Activated CD4-positive, alpha-beta T cell treated with anti-CD3 and anti-CD28 coated beads for 36 hours (primary cell): ENCODE measurements at regions not wholly inside any gene's neighbourhood (a gene's known extent, or its start where the extent isn't known, plus 50 kb on each side); places are given as distances from the start of the nearest gene placed in this dataset.

Source experiments
- ATAC-seq: fragments of 200-7000 bp; cut with Tn5 transposase; one replicate; pipeline ENCODE4 v1.10.0; 2021; ENCODE audit warnings: mild to moderate bottlenecking, moderate library complexity
- CTCF ChIA-PET: fragments of 350-600 bp; sonication (Branson Sonifier 250); formaldehyde crosslinking; loops from one replicate; lab custom pipeline; 2021; ENCODE audit warnings: antibody characterized with exemption; lab: Charles Lee
- POLR2A ChIA-PET: fragments of 350-600 bp; sonication (Branson Sonifier 250); formaldehyde crosslinking; loops from one replicate; lab custom pipeline; 2021; ENCODE audit warnings: antibody characterized with exemption, inconsistent platforms; lab: Charles Lee
- DNase-seq: peaks from one replicate; pipeline ENCODE4 v3.0.0-alpha.2; 2020
- H3K27ac Mint-ChIP-seq: one replicate; pipeline ENCODE4 v1.8.0; 2021; ENCODE audit warnings: mixed read lengths
- H3K27me3 Mint-ChIP-seq: one replicate; pipeline ENCODE4 v1.8.0; 2021; ENCODE audit warnings: mixed read lengths
- H3K36me3 Mint-ChIP-seq: one replicate; pipeline ENCODE4 v1.8.0; 2021; ENCODE audit warnings: low read depth, mixed read lengths
- H3K4me1 Mint-ChIP-seq: one replicate; pipeline ENCODE4 v1.8.0; 2021; ENCODE audit warnings: mixed read lengths
- H3K4me3 Mint-ChIP-seq: one replicate; pipeline ENCODE4 v1.8.0; 2021; ENCODE audit warnings: mild to moderate bottlenecking, moderate library complexity, mixed read lengths
- H3K9me3 Mint-ChIP-seq: one replicate; pipeline ENCODE4 v1.8.0; 2021; ENCODE audit warnings: low read depth, mixed read lengths
- intact Hi-C, 2 experiments: fragments of 100-400 bp; cut with DNase I in 1 of 2; cut with micrococcal nuclease in 1 of 2; formaldehyde crosslinking; loops; one replicate each; pipeline versions ENCODE4 v1.14.2 to v1.15.1; 2022 to 2024; cut with DNase I, micrococcal nuclease

DNA sequence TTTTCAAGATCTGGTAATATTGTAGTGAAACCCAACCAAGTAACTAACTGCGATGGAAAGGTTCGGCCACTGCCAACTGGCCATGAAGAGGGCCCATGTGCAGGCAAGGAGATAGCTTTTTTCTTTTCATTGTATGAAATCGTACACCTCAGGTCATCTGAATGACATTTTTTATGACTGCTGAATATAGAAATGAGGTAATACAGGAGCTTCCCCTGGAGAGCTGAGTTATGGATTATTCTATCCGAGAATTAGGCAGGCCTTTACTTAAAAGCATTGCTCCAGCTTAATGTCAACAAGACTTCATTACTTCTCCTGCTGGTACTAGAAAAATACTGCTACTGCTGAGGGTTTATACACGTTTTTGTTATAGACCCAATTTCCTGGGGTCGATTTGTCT, 1215.6 kb downstream of the EFNB2 start:
- Mint-ChIP-seq H3K36me3 (no peaks in the 10 kb centered on the region), H3K9me3 (no peaks in the 10 kb centered on the region), H3K27ac (no peak overlapping the region), H3K4me1 (no peaks in the 10 kb centered on the region), H3K4me3 (no peak overlapping the region), H3K27me3 (no peaks in the 10 kb centered on the region)
- DNase-seq, result no peak
- POLR2A ChIA-PET, result no interaction called here
- CTCF ChIA-PET, result interaction anchor here (0.5 kb wide), 1 partner anchor 1277 kb away, joined by 3 read pairs; no protein-coding TSS in a partner anchor
- ATAC-seq, result no peak
- intact Hi-C loops, result no loop called here

- ChIA-PET POLR2A (no interaction called here), CTCF (interaction anchor here (1.3 kb wide), 1 partner anchor 19 kb away, joined by 4 read pairs; no protein-coding TSS in a partner anchor)
- Mint-ChIP-seq H3K27me3 (no peaks in the 10 kb centered on the region), H3K4me1 (no peaks in the 10 kb centered on the region), H3K9me3 (no peaks in the 10 kb centered on the region), H3K27ac (no peak overlapping the region), H3K36me3 (no peaks in the 10 kb centered on the region), H3K4me3 (no peak overlapping the region)
- intact Hi-C loops, result no loop called here
- DNase-seq (no peak), ATAC-seq (no peak)
Measured at GRCh38 chr13:105316731-105317130, 1218.7 kb downstream of the EFNB2 start.

DNA sequence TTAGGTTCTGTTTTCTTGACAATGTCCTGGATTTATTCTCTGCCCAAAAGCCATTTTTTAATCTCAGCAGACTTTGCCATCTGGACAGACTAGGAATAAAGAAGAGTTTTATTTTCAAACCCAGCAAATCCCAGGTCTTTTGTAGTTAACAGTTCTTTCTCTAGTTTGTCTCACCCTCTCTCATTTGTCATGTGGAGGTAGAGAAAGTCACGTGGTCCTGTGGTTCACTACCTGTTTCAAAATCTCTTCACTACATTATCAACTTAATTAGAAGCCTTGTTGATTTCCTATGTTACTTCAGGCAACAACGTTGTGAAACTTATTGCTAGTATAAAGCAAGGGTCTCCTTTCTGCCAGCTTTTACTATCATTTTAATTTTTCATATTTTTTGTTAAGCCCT, 1222.6 kb downstream of the EFNB2 start:
- no peak overlapping the region for H3K4me3 Mint-ChIP-seq
- DNase-seq (no peak), ATAC-seq (no peak)
- intact Hi-C loops, result no loop called here
- H3K9me3 Mint-ChIP-seq, result no peaks in the 10 kb centered on the region
- H3K36me3 Mint-ChIP-seq, result no peaks in the 10 kb centered on the region
- CTCF ChIA-PET, result no interaction called here
- POLR2A ChIA-PET, result no interaction called here
- no peaks in the 10 kb centered on the region for H3K27me3 Mint-ChIP-seq
- no peak overlapping the region for H3K27ac Mint-ChIP-seq
- H3K4me1 Mint-ChIP-seq, result no peaks in the 10 kb centered on the region

GRCh38 chr13:105311094-105311493, 1224.4 kb downstream of the EFNB2 start:
- CTCF ChIA-PET, result no interaction called here
- DNase-seq (no peak), ATAC-seq (no peak)
- no peaks in the 10 kb centered on the region for H3K36me3 Mint-ChIP-seq
- H3K4me1 Mint-ChIP-seq, result no peaks in the 10 kb centered on the region
- H3K27ac Mint-ChIP-seq, result no peak overlapping the region
- POLR2A ChIA-PET, result no interaction called here
- intact Hi-C loops, result no loop called here
- H3K9me3 Mint-ChIP-seq, result no peaks in the 10 kb centered on the region
- no peaks in the 10 kb centered on the region for H3K27me3 Mint-ChIP-seq
- H3K4me3 Mint-ChIP-seq, result no peak overlapping the region

DNA sequence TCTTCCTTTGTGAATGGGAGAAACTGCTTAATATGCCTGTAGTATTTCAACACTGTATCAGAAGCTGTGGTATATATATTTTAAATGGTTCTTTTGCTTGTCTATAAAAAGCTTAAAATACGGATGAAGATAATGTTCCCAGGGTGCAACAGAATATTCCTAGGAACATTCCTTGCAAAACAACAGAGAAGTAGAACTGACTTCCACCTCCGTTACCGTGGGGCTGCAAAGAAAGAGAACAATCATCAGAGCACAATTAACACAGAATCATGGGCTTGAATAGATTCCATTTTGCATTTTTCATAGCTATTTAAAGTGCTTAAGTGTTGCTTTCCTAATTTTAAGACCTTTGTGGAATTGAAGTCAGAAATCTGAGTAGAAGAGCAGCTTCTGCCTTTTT, 1227.7 kb downstream of the EFNB2 start:
- no peak overlapping the region for H3K4me3 Mint-ChIP-seq
- intact Hi-C loops, result no loop called here
- no peaks in the 10 kb centered on the region for H3K27me3 Mint-ChIP-seq
- no peak overlapping the region for H3K27ac Mint-ChIP-seq
- H3K36me3 Mint-ChIP-seq, result no peaks in the 10 kb centered on the region
- POLR2A ChIA-PET, result no interaction called here
- no peaks in the 10 kb centered on the region for H3K9me3 Mint-ChIP-seq
- CTCF ChIA-PET, result interaction anchor here (0.8 kb wide), 1 partner anchor 19 kb away, joined by 3 read pairs; no protein-coding TSS in a partner anchor
- ATAC-seq, result no peak
- H3K4me1 Mint-ChIP-seq, result no peaks in the 10 kb centered on the region
- no peak for DNase-seq

DNA sequence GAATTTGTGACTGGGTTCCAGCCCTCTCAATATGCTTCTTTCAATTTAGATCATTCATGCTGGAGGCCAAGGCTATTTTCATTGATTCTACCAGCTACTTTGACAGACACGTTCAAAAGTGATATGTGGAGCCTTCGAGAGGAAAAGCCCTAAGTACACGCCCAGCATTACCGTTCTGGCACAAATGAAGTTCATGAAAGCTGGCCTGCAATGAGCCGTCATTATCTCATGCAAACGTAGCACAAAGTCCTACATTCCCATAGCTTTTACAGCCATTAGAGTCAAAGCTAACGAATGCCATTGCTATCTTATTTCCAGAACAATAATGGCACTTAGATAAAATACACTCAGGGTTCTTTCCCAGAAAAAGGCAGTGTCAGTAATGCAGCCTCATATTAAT, 1237.6 kb downstream of the EFNB2 start:
- DNase-seq (no peak), ATAC-seq (no peak)
- ChIA-PET CTCF (interaction anchor here (1.3 kb wide), 1 partner anchor 18 kb away, joined by 4 read pairs; no protein-coding TSS in a partner anchor), POLR2A (no interaction called here)
- no peak overlapping the region for H3K27ac Mint-ChIP-seq
- intact Hi-C loops, result no loop called here
- no peaks in the 10 kb centered on the region for H3K36me3 Mint-ChIP-seq
- no peaks in the 10 kb centered on the region for H3K27me3 Mint-ChIP-seq
- H3K4me3 Mint-ChIP-seq, result no peak overlapping the region
- no peaks in the 10 kb centered on the region for H3K4me1 Mint-ChIP-seq
- H3K9me3 Mint-ChIP-seq, result peaks cover 1% of the 10 kb centered on the region

GRCh38 chr13:105291987-105292386, 1243.5 kb downstream of the EFNB2 start:
- Mint-ChIP-seq H3K36me3 (no peaks in the 10 kb centered on the region), H3K27me3 (no peaks in the 10 kb centered on the region), H3K27ac (no peak overlapping the region), H3K9me3 (peaks cover 1% of the 10 kb centered on the region), H3K4me1 (no peaks in the 10 kb centered on the region), H3K4me3 (no peak overlapping the region)
- ChIA-PET POLR2A (no interaction called here), CTCF (no interaction called here)
- ATAC-seq (no peak), DNase-seq (no peak)
- intact Hi-C loops, result no loop called here

GRCh38 chr13:105290596-105290995, 1244.9 kb downstream of the EFNB2 start:
- H3K36me3 Mint-ChIP-seq, result no peaks in the 10 kb centered on the region
- H3K4me3 Mint-ChIP-seq, result no peak overlapping the region
- H3K27ac Mint-ChIP-seq, result no peak overlapping the region
- H3K4me1 Mint-ChIP-seq, result no peaks in the 10 kb centered on the region
- DNase-seq, result no peak
- intact Hi-C loops, result no loop called here
- no peaks in the 10 kb centered on the region for H3K27me3 Mint-ChIP-seq
- CTCF ChIA-PET, result no interaction called here
- POLR2A ChIA-PET, result no interaction called here
- no peaks in the 10 kb centered on the region for H3K9me3 Mint-ChIP-seq
- no peak for ATAC-seq

DNA sequence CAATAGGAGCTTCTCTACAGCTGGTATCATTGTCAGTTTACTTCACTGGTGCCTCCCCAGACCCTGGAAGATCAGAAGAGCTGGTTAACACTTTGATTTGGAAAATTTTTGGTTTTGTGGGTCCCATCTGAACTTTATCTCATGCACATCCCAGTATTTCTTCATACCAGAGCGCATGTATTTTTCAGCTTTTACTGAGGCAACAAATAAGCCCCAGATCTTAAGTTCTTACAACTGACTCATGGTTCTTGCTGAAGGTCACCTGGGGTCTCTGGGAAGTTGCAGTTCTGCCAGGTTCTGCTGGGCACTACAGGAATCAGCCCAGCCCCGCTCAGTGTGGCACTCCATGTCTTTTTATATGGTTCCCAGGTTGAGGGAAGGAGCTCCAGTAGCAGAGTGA, 1249.9 kb downstream of the EFNB2 start:
- CTCF ChIA-PET, result no interaction called here

GRCh38 chr13:105282406-105283285, 1252.8 kb downstream of the EFNB2 start:
- no peaks in the 10 kb centered on the region for H3K4me1 Mint-ChIP-seq
- ChIA-PET CTCF (interaction anchor here (0.7 kb wide), 1 partner anchor 100 kb away, joined by 3 read pairs; no protein-coding TSS in a partner anchor), POLR2A (no interaction called here)
- no peaks in the 10 kb centered on the region for H3K27me3 Mint-ChIP-seq
- H3K27ac Mint-ChIP-seq, result no peak overlapping the region
- no peaks in the 10 kb centered on the region for H3K36me3 Mint-ChIP-seq
- no peaks in the 10 kb centered on the region for H3K9me3 Mint-ChIP-seq
- no peak overlapping the region for H3K4me3 Mint-ChIP-seq
- no peak for ATAC-seq
- DNase-seq, result no peak
- intact Hi-C loops, result no loop called here

More for the DNA sequence above, 1249.9 kb downstream of the EFNB2 start:
- no peak overlapping the region for H3K4me3 Mint-ChIP-seq
- H3K27me3 Mint-ChIP-seq, result no peaks in the 10 kb centered on the region
- H3K27ac Mint-ChIP-seq, result no peak overlapping the region
- POLR2A ChIA-PET, result no interaction called here
- no peaks in the 10 kb centered on the region for H3K36me3 Mint-ChIP-seq
- DNase-seq (no peak), ATAC-seq (no peak)
- no peaks in the 10 kb centered on the region for H3K9me3 Mint-ChIP-seq
- H3K4me1 Mint-ChIP-seq, result no peaks in the 10 kb centered on the region
- intact Hi-C loops, result no loop called here

GRCh38 chr13:105278943-105279381, 1256.5 kb downstream of the EFNB2 start:
- intact Hi-C loops, result no loop called here
- CTCF ChIA-PET, result no interaction called here
- Mint-ChIP-seq H3K27ac (no peak overlapping the region), H3K27me3 (no peaks in the 10 kb centered on the region), H3K9me3 (no peaks in the 10 kb centered on the region), H3K36me3 (no peaks in the 10 kb centered on the region), H3K4me3 (no peak overlapping the region), H3K4me1 (no peaks in the 10 kb centered on the region)
- ATAC-seq (no peak), DNase-seq (no peak)
- POLR2A ChIA-PET, result no interaction called here

- Mint-ChIP-seq H3K36me3 (no peaks in the 10 kb centered on the region), H3K4me1 (no peaks in the 10 kb centered on the region)
- CTCF ChIA-PET, result no interaction called here
Measured at GRCh38 chr13:105276571-105276970, 1258.9 kb downstream of the EFNB2 start.

More at GRCh38 chr13:105276571-105276970, 1258.9 kb downstream of the EFNB2 start:
- ATAC-seq (no peak), DNase-seq (no peak)
- intact Hi-C loops, result no loop called here
- peaks cover 2% of the 10 kb centered on the region for H3K27me3 Mint-ChIP-seq
- H3K27ac Mint-ChIP-seq, result no peak overlapping the region
- no peak overlapping the region for H3K4me3 Mint-ChIP-seq
- H3K9me3 Mint-ChIP-seq, result no peaks in the 10 kb centered on the region
- POLR2A ChIA-PET, result no interaction called here
